ENCODE measurements at regions not wholly inside any gene's neighbourhood (a gene's known extent, or its start where the extent isn't known, plus 50 kb on each side); places are given as distances from the start of the nearest gene placed in this dataset.

DNA sequence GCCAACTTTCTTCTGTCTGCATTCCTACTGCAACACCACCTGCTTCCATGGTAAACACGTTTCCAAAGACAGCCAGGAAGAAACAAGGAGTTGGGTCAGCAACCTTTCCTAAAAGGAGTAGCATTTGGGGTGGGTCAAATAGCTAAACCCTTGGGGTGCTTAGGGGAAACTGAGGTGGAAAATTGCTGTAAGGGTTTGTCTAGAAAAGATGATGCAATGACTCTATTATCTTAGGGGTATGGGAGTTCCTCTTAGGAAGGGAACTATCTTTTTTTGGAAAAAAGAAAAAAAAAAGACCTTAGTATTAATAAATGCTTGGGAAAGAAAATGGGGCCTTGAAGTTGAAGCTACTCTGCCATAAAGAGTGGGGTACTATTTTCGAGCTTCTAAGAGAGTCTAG lies 86.1 kb upstream of the POMGNT2 start:
- TF ChIP-seq EP300 (IDR thresholded peaks at IDR 0.05; ENCODE audit: borderline replicate concordance in 1 of 2, low read depth in 1 of 2, low read length in 1 of 2) (no peak), CTCF (IDR thresholded peaks at IDR 0.05) (no peak), RCOR1 (IDR thresholded peaks at IDR 0.05; ENCODE audit: low read length) (no peak), MAX (IDR thresholded peaks at IDR 0.05; ENCODE audit: low read depth) (no peak), MXI1 (IDR thresholded peaks at IDR 0.05; ENCODE audit: low read depth, low read length) (no peak), EZH2phosphoT487 (IDR thresholded peaks at IDR 0.05; ENCODE audit: borderline replicate concordance, low read depth) (no peak), POLR2AphosphoS5 (IDR thresholded peaks at IDR 0.05; ENCODE audit: low read depth, low read length) (no peak)
